C4-2B (cell line): ENCODE measurements at regions not wholly inside any gene's neighbourhood (a gene's known extent, or its start where the extent isn't known, plus 50 kb on each side); places are given as distances from the start of the nearest gene placed in this dataset.

Source experiments
- H3K27ac ChIP-seq: fragments of 450-650 bp; 2 replicates; pipeline ENCODE4 v1.5.1; 2017
- CTCF ChIP-seq: fragments of 450-650 bp; conservative IDR thresholded peaks from 2 replicates; pipeline ENCODE4 v1.5.1; 2017; ENCODE audit warnings: mild to moderate bottlenecking
- ZFX ChIP-seq: fragments of 450-650 bp; IDR thresholded peaks from 2 replicates; pipeline ENCODE4 v1.6.1; 2017

- TF ChIP-seq CTCF (no peak), ZFX (no peak)
- H3K27ac ChIP-seq = no peak overlapping the region
Observed at GRCh38 chr14:25620515-25620914, 570.6 kb upstream of the STXBP6 start.

- H3K27ac ChIP-seq = no peak overlapping the region
- TF ChIP-seq ZFX = no peak
Observed at GRCh38 chr14:25615174-25615573, 565.2 kb upstream of the STXBP6 start.

- no peak overlapping the region for H3K27ac ChIP-seq
- TF ChIP-seq ZFX (no peak), CTCF (peak; percentile 30)
Observed at GRCh38 chr14:25607192-25607591, 557.2 kb upstream of the STXBP6 start.

GRCh38 chr14:25602106-25602505 is 552.2 kb upstream of the STXBP6 start:
- no peak for TF ChIP-seq CTCF
- H3K27ac ChIP-seq = no peak overlapping the region

GRCh38 chr14:25588751-25589150 is 538.8 kb upstream of the STXBP6 start:
- TF ChIP-seq ZFX = no peak
- H3K27ac ChIP-seq = no peak overlapping the region

GRCh38 chr14:25574628-25575325 is 524.8 kb upstream of the STXBP6 start:
- TF ChIP-seq CTCF (no peak), ZFX (no peak)

GRCh38 chr14:25570483-25570882 is 520.5 kb upstream of the STXBP6 start:
- TF ChIP-seq CTCF = no peak

More at GRCh38 chr14:25574628-25575325, 524.8 kb upstream of the STXBP6 start:
- no peak overlapping the region for H3K27ac ChIP-seq

GRCh38 chr14:25557466-25557865 is 507.5 kb upstream of the STXBP6 start:
- no peak overlapping the region for H3K27ac ChIP-seq
- TF ChIP-seq CTCF (no peak), ZFX (no peak)

More at GRCh38 chr14:25570483-25570882, 520.5 kb upstream of the STXBP6 start:
- no peak overlapping the region for H3K27ac ChIP-seq
